HG03280 (cell line): ENCODE measurements at regions not wholly inside any gene's neighbourhood (a gene's known extent, or its start where the extent isn't known, plus 50 kb on each side); places are given as distances from the start of the nearest gene placed in this dataset.

Source experiments
- ATAC-seq: cut with Tn5 transposase; IDR thresholded peaks from one replicate; pipeline ENCODE4 v1.9.1; 2021; ENCODE audit warnings: mild to moderate bottlenecking, moderate library complexity; ENCODE audit not compliant: unreplicated experiment

GRCh38 chr2:181766129-181766528 lies 85.8 kb upstream of the NEUROD1 start:
- no peak for ATAC-seq

GRCh38 chr2:181770150-181770549 lies 89.8 kb upstream of the NEUROD1 start:
- ATAC-seq: no peak

GRCh38 chr2:181771356-181771755 lies 91.0 kb upstream of the NEUROD1 start:
- no peak for ATAC-seq

GRCh38 chr2:181772334-181772733 lies 92.0 kb upstream of the NEUROD1 start:
- no peak for ATAC-seq

GRCh38 chr2:181772777-181773176 lies 92.5 kb upstream of the NEUROD1 start:
- no peak for ATAC-seq

- no peak for ATAC-seq
Measured at GRCh38 chr2:181774685-181775084, 94.4 kb upstream of the NEUROD1 start.

- ATAC-seq: no peak
Measured at GRCh38 chr2:181776336-181776735, 96.0 kb upstream of the NEUROD1 start.

- ATAC-seq: no peak
Measured at GRCh38 chr2:181777734-181778133, 97.4 kb upstream of the NEUROD1 start.

GRCh38 chr2:181778621-181779201 lies 98.4 kb upstream of the NEUROD1 start:
- no peak for ATAC-seq

- ATAC-seq: peak; percentile 39
Measured at GRCh38 chr2:181779288-181780021, 99.1 kb upstream of the NEUROD1 start.

- peak; percentile 43 for ATAC-seq
Measured at GRCh38 chr2:181780047-181780651, 99.8 kb upstream of the NEUROD1 start.

GRCh38 chr2:181780657-181781056 lies 100.3 kb upstream of the NEUROD1 start:
- ATAC-seq: no peak

GRCh38 chr2:181781078-181781786 lies 100.9 kb upstream of the NEUROD1 start:
- no peak for ATAC-seq

- ATAC-seq: no peak
Measured at GRCh38 chr2:181782660-181783059, 102.3 kb upstream of the NEUROD1 start.

- no peak for ATAC-seq
Measured at GRCh38 chr2:181784556-181784955, 104.2 kb upstream of the NEUROD1 start.

GRCh38 chr2:181785691-181786344 lies 105.5 kb upstream of the NEUROD1 start:
- ATAC-seq: no peak

GRCh38 chr2:181786371-181787228 lies 104.9 kb upstream of the ITPRID2 start:
- ATAC-seq: no peak

GRCh38 chr2:181787310-181788048 lies 104.1 kb upstream of the ITPRID2 start:
- ATAC-seq: no peak

GRCh38 chr2:181788897-181789555 lies 102.5 kb upstream of the ITPRID2 start:
- no peak for ATAC-seq
